ENCODE measurements at regions not wholly inside any gene's neighbourhood (a gene's known extent, or its start where the extent isn't known, plus 50 kb on each side); places are given as distances from the start of the nearest gene placed in this dataset.
A peak's percentile ranks its signal among the peaks of the same experiment; 100 is the strongest.

- TF ChIP-seq CTCF (IDR thresholded peaks at IDR 0.05; ENCODE audit: low read length, missing control alignments): peak; percentile 5
- H3K4me3 ChIP-seq (replicated peaks; ENCODE audit: low read depth, low read length): no peak overlapping the region
- DNase-seq (ENCODE audit: low read depth): no peak
Measured at GRCh38 chr14:88929656-88930436, 105.4 kb downstream of the TTC8 start.

GRCh38 chr14:88931321-88932110 lies 107.1 kb downstream of the TTC8 start:
- no peak overlapping the region for H3K4me3 ChIP-seq (replicated peaks; ENCODE audit: low read depth, low read length)
- no peak for TF ChIP-seq CTCF (IDR thresholded peaks at IDR 0.05; ENCODE audit: low read length, missing control alignments)
- no peak for DNase-seq (ENCODE audit: low read depth)

- H3K4me3 ChIP-seq (replicated peaks; ENCODE audit: low read depth, low read length): no peak overlapping the region
- DNase-seq (ENCODE audit: low read depth): no peak
- TF ChIP-seq CTCF (IDR thresholded peaks at IDR 0.05; ENCODE audit: low read length, missing control alignments): no peak
Measured at GRCh38 chr14:88933191-88933590, 108.7 kb downstream of the TTC8 start.

- no peak overlapping the region for H3K4me3 ChIP-seq (replicated peaks; ENCODE audit: low read depth, low read length)
- peak; percentile 3 for DNase-seq (ENCODE audit: low read depth)
- TF ChIP-seq CTCF (IDR thresholded peaks at IDR 0.05; ENCODE audit: low read length, missing control alignments): no peak
Measured at GRCh38 chr14:88934351-88934806, 109.9 kb downstream of the TTC8 start.

GRCh38 chr14:88935083-88935482 lies 110.6 kb downstream of the TTC8 start:
- TF ChIP-seq CTCF (IDR thresholded peaks at IDR 0.05; ENCODE audit: low read length, missing control alignments): no peak
- DNase-seq (ENCODE audit: low read depth): no peak
- H3K4me3 ChIP-seq (replicated peaks; ENCODE audit: low read depth, low read length): no peak overlapping the region

GRCh38 chr14:88937706-88938105 lies 113.3 kb downstream of the TTC8 start:
- H3K4me3 ChIP-seq (replicated peaks; ENCODE audit: low read depth, low read length): no peak overlapping the region
- TF ChIP-seq CTCF (IDR thresholded peaks at IDR 0.05; ENCODE audit: low read length, missing control alignments): no peak
- DNase-seq (ENCODE audit: low read depth): no peak

Data from fibroblast of pulmonary artery (primary cell).